MCF 10A (cell line): ENCODE measurements at regions not wholly inside any gene's neighbourhood (a gene's known extent, or its start where the extent isn't known, plus 50 kb on each side); places are given as distances from the start of the nearest gene placed in this dataset.

Experiments
- BruUV-seq: library from RNA; stranded (reverse); fragments of 400-500 nt; replicated peaks from 2 replicates; lab custom pipeline; 2021; lab: Mats Ljungman, UMichigan
- CTCF ChIA-PET: fragments of 300-600 bp; sonication (Branson Sonifier 250); formaldehyde crosslinking; extraction: SDS; loops from one replicate; lab custom pipeline; 2021; ENCODE audit warnings: antibody characterized with exemption, inconsistent platforms; lab: Yijun Ruan, JAX
- POLR2A ChIA-PET: fragments of 300-600, 350-650 bp; sonication (Branson Sonifier 250); formaldehyde crosslinking; extraction: SDS; loops from one replicate; lab custom pipeline; 2020; ENCODE audit warnings: antibody characterized with exemption, inconsistent platforms; lab: Yijun Ruan, JAX
- DNase-seq: peaks from one replicate; pipeline ENCODE4 v3.0.0-alpha.2; 2018; ENCODE audit not compliant: unreplicated experiment
- H3K27ac Mint-ChIP-seq: one replicate; pipeline ENCODE4 v1.8.0; 2022; ENCODE audit warnings: mild to moderate bottlenecking, low read depth, mixed read lengths; ENCODE audit not compliant: unreplicated experiment
- H3K27me3 Mint-ChIP-seq: one replicate; pipeline ENCODE4 v1.8.0; 2022; ENCODE audit warnings: mixed read lengths; ENCODE audit not compliant: insufficient read depth, unreplicated experiment
- H3K36me3 Mint-ChIP-seq: one replicate; pipeline ENCODE4 v1.8.0; 2022; ENCODE audit warnings: mild to moderate bottlenecking, moderate library complexity, mixed read lengths; ENCODE audit not compliant: insufficient read depth, unreplicated experiment
- H3K4me1 Mint-ChIP-seq: one replicate; pipeline ENCODE4 v1.8.0; 2022; ENCODE audit warnings: mixed read lengths; ENCODE audit not compliant: insufficient read depth, unreplicated experiment
- H3K4me3 Mint-ChIP-seq: one replicate; pipeline ENCODE4 v1.8.0; 2022; ENCODE audit warnings: mild to moderate bottlenecking, moderate library complexity, mixed read lengths; ENCODE audit not compliant: unreplicated experiment
- H3K9me3 Mint-ChIP-seq: one replicate; pipeline ENCODE4 v1.8.0; 2022; ENCODE audit warnings: mixed read lengths; ENCODE audit not compliant: unreplicated experiment
- intact Hi-C: fragments of 100-400 bp; cut with micrococcal nuclease; formaldehyde crosslinking; loops from 2 replicates; pipeline ENCODE4 v1.14.1; 2022
- TF ChIP-seq, protein P1 (sequence below): fragments of 200-600 bp; IDR thresholded peaks from one replicate; pipeline ENCODE4 v1.8.0; 2022; ENCODE audit warnings: antibody characterized with exemption, mild to moderate bottlenecking; ENCODE audit not compliant: unreplicated experiment

DNA sequence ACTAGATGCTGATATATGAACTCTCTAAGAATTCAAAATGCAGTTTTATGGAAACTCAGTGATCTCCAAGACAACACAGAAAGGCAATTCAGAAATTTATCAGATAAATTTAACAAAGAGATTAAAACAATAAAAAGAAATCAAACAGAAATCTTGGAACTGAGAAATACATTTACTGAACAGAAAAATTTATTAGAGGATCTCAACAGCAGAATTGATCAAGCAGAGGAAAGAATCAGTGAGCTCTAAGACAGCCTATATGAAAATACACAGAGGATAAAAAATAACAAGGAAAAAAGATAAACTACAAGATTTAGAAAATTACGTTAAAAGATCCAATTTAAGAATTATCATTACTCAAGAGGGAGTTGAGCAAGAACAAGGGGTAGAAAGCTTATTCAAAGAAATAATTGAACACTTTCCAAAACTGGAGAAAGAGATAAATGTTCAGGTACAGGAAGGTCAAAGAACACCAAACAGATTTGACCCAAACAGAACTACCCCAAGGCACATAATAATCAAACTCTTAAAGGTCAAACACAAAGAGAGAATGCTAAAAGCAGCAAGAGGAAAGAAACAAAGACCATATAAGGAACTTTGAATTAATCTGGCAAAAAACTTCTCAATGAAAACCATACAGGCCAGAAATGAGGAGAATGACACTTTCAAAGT, 103.1 kb downstream of the APIP start:
- no TSS peak for BruUV-seq
- intact Hi-C loops = no loop called here
- TF ChIP-seq, protein P1, sequence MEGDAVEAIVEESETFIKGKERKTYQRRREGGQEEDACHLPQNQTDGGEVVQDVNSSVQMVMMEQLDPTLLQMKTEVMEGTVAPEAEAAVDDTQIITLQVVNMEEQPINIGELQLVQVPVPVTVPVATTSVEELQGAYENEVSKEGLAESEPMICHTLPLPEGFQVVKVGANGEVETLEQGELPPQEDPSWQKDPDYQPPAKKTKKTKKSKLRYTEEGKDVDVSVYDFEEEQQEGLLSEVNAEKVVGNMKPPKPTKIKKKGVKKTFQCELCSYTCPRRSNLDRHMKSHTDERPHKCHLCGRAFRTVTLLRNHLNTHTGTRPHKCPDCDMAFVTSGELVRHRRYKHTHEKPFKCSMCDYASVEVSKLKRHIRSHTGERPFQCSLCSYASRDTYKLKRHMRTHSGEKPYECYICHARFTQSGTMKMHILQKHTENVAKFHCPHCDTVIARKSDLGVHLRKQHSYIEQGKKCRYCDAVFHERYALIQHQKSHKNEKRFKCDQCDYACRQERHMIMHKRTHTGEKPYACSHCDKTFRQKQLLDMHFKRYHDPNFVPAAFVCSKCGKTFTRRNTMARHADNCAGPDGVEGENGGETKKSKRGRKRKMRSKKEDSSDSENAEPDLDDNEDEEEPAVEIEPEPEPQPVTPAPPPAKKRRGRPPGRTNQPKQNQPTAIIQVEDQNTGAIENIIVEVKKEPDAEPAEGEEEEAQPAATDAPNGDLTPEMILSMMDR = no peak
- Mint-ChIP-seq H3K4me1 (peaks cover 16% of the 10 kb centered on the region), H3K9me3 (peaks cover 22% of the 10 kb centered on the region), H3K4me3 (no peak overlapping the region), H3K27me3 (no peaks in the 10 kb centered on the region), H3K36me3 (no peaks in the 10 kb centered on the region), H3K27ac (no peak overlapping the region)
- no peak for DNase-seq
- CTCF ChIA-PET = no interaction called here
- POLR2A ChIA-PET = no interaction called here

GRCh38 chr11:34811858-34812257, 104.3 kb downstream of the APIP start:
- Mint-ChIP-seq H3K4me1 (peaks cover 16% of the 10 kb centered on the region), H3K27ac (no peak overlapping the region), H3K9me3 (peaks cover 12% of the 10 kb centered on the region), H3K27me3 (no peaks in the 10 kb centered on the region), H3K36me3 (no peaks in the 10 kb centered on the region), H3K4me3 (no peak overlapping the region)
- CTCF ChIA-PET = interaction anchor here (1.1 to 1.3 kb wide), 2 partner anchors 167 to 223 kb away, joined by 3 read pairs; no protein-coding TSS in a partner anchor
- intact Hi-C loops = no loop called here
- TF ChIP-seq, protein P1 = no peak
- POLR2A ChIA-PET = no interaction called here
- no TSS peak for BruUV-seq
- DNase-seq = no peak

- H3K4me3 Mint-ChIP-seq = no peak overlapping the region
- H3K36me3 Mint-ChIP-seq = no peaks in the 10 kb centered on the region
- ChIA-PET POLR2A (interaction anchor here (0.6 to 1.6 kb wide), 11 partner anchors 12 to 167 kb away, joined by 3 to 6 read pairs (median 3); no protein-coding TSS in a partner anchor), CTCF (interaction anchor here (0.7 to 1.7 kb wide), 5 partner anchors 19 to 225 kb away, joined by 3 read pairs; no protein-coding TSS in a partner anchor)
- TF ChIP-seq, protein P1 = no peak
- H3K27me3 Mint-ChIP-seq = no peaks in the 10 kb centered on the region
- intact Hi-C loops = no loop called here
- BruUV-seq = no TSS peak
- peaks cover 16% of the 10 kb centered on the region for H3K4me1 Mint-ChIP-seq
- peaks cover 12% of the 10 kb centered on the region for H3K9me3 Mint-ChIP-seq
- peak overlapping the region; percentile 32 for H3K27ac Mint-ChIP-seq
- no peak for DNase-seq
Measured at GRCh38 chr11:34810107-34810562, 106.0 kb downstream of the APIP start.

DNA sequence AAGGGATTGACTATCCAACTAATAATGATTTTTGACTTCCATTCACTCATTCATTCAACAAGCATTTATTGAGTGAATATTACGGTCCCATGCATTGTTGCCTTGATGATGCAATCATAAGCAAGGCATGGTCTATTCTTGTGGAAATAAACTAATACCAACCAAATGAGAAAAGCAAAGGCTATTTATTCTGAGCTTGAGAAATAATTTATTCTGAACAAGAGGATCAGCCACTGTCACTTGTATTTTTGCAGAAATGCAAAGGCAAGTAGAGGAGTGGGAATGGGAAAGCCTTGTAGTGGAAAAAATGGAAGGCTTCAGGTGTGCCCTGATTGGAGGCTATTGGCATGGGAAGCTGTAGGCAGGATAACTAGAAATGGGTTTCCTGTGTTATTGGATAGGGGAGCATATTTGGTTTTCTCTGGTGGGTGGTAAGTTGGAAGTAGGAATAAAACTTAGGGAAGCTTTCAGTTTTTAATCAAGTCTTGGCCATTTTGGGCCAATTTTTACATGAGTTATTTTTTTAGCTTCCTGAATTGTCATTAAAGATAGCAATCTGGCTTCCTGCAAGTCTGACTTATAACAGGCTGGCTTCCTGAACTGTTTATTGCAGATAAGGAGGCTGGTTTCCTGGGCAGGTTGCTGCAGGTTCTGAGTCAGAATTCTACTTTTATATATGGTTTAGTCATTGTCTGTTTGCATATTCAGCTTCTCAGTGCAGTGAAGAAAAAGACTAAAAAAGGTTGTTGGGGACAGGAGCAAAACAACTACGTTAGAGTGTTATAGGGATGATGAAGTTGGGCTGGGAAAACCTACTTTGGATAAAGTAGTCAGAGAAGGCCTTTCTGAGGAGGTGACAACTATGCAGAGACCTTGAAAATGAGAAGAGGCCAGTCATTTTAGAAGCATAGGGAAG, 106.7 kb downstream of the APIP start:
- no TSS peak for BruUV-seq
- Mint-ChIP-seq H3K36me3 (no peaks in the 10 kb centered on the region), H3K4me3 (no peak overlapping the region), H3K9me3 (peaks cover 12% of the 10 kb centered on the region), H3K27me3 (no peaks in the 10 kb centered on the region), H3K4me1 (peaks cover 16% of the 10 kb centered on the region), H3K27ac (peak overlapping the region; percentile 32)
- POLR2A ChIA-PET = interaction anchor here (0.6 to 1.6 kb wide), 13 partner anchors 11 to 166 kb away, joined by 3 to 6 read pairs (median 3); no protein-coding TSS in a partner anchor
- TF ChIP-seq, protein P1 = no peak
- CTCF ChIA-PET = interaction anchor here (1.5 to 1.7 kb wide), 2 partner anchors 32 to 57 kb away, joined by 3 read pairs; no protein-coding TSS in a partner anchor
- intact Hi-C loops = no loop called here
- DNase-seq = peak; percentile 45
